ENCODE measurements at regions not wholly inside any gene's neighbourhood (a gene's known extent, or its start where the extent isn't known, plus 50 kb on each side); places are given as distances from the start of the nearest gene placed in this dataset.

- TF ChIP-seq CTCF (IDR thresholded peaks at IDR 0.05; ENCODE audit: insufficient read depth, low read depth, low read length, missing control alignments), result no peak
- H3K4me3 ChIP-seq (ENCODE audit: low read depth, low read length), result peak overlapping the region; percentile 27; the same call in 1 of the 2 replicates
Measured at GRCh38 chr2:133726973-133727372, 158.7 kb upstream of the NCKAP5 start.

DNA sequence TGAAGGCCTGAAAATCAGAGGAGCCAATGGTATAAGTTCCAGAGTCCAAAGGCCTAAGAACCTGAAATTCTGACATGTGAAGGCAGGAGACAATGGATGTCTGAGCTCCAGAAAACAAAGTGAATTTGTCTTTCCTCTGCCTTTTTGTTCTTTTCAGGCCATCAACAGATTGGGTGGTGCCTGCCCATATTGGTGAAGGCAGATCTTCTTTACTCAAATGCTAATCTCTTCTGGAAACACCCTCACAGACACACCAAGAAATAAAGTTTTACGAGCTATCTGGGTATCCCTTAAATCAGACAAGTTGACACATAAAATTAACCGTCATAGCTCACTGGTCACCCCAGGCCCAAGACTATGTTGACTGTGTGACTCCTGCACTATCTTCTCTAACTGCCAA, 163.8 kb upstream of the NCKAP5 start:
- TF ChIP-seq CTCF (IDR thresholded peaks at IDR 0.05; ENCODE audit: insufficient read depth, low read depth, low read length, missing control alignments), result no peak
- H3K4me3 ChIP-seq (ENCODE audit: low read depth, low read length), result no peak overlapping the region
- DNase-seq (ENCODE audit: low read depth), result no peak

More at GRCh38 chr2:133726973-133727372, 158.7 kb upstream of the NCKAP5 start:
- DNase-seq (ENCODE audit: low read depth), result no peak

DNA sequence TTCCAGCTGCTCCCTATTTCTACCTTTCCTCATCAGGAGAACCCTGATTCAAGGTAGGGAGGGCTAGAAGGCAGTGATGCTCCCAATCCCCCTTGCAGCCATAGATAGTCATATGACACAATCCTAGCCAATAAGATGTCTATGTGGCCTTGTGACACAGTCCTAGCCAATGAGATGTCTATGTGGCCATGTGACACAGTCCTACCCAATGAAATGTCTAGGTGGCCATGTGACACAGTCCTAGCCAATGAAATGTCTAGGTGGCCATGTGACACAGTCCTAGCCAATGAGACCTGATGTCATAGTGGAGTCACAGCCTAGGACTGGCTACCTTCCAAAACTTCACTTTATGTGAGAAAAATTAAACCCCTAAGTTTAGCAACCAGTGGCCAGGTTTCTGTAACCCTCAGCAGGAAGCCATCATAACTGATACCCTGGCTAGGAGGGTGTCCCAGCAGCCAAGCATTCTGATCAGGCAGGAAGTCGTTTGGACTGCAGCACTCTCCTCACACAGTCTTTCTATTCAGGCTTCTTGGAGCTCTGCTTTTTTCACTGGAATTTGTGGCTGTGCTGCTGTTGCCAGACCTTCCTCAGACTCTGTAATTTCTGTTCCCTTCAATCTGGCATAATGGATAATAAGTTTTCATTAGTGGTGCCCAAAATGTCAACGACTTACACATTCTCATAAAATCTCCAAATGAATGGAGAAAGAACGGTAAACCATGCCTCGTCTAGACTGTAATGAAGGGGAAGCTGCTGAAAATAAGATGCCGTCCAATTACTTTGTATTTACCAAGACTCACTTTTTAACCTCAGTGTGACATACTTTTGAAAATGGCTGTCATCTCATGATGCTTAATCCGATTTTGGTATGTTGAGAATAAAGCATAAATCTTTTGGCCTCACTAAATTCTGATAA, 165.0 kb upstream of the NCKAP5 start:
- TF ChIP-seq CTCF (IDR thresholded peaks at IDR 0.05; ENCODE audit: insufficient read depth, low read depth, low read length, missing control alignments), result no peak
- DNase-seq (ENCODE audit: low read depth), result no peak
- H3K4me3 ChIP-seq (ENCODE audit: low read depth, low read length), result no peak overlapping the region

GRCh38 chr2:133733901-133734255, 165.6 kb upstream of the NCKAP5 start:
- DNase-seq (ENCODE audit: low read depth), result no peak
- H3K4me3 ChIP-seq (ENCODE audit: low read depth, low read length), result no peak overlapping the region
- TF ChIP-seq CTCF (IDR thresholded peaks at IDR 0.05; ENCODE audit: insufficient read depth, low read depth, low read length, missing control alignments), result no peak

GRCh38 chr2:133734716-133735495, 166.6 kb upstream of the NCKAP5 start:
- no peak for TF ChIP-seq CTCF (IDR thresholded peaks at IDR 0.05; ENCODE audit: insufficient read depth, low read depth, low read length, missing control alignments)
- no peak overlapping the region for H3K4me3 ChIP-seq (ENCODE audit: low read depth, low read length)
- DNase-seq (ENCODE audit: low read depth), result no peak

DNA sequence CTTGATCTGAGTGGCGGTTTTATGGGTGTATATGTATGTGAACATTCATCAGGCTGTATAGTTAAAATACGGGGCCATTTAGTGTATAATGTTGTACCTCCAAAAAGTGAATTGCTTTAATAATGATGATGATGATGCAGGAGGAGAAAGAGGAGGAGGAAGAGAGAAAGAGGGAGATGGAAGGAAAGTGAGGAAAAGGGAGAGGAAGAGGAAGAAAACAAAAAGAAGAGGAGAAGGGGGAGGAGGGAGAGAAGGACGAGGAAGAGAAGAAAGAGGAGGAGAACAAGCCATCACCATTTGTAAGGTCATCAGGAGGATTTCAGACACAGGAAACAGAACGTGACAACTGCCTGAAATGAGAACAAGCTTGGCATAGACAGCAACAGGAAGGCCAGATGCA, 168.4 kb upstream of the NCKAP5 start:
- no peak for DNase-seq (ENCODE audit: low read depth)
- no peak for TF ChIP-seq CTCF (IDR thresholded peaks at IDR 0.05; ENCODE audit: insufficient read depth, low read depth, low read length, missing control alignments)
- H3K4me3 ChIP-seq (ENCODE audit: low read depth, low read length), result no peak overlapping the region

Measured in GM12865 (cell line).